H1 (cell line): ENCODE measurements at regions not wholly inside any gene's neighbourhood (a gene's known extent, or its start where the extent isn't known, plus 50 kb on each side); places are given as distances from the start of the nearest gene placed in this dataset.

Source experiments
- CTCF ChIA-PET: fragments of 300-600 bp; sonication (Branson Sonifier 250); formaldehyde crosslinking; loops from one replicate; lab custom pipeline; 2021; ENCODE audit not compliant: partially characterized antibody; lab: Charles Lee
- POLR2A ChIA-PET: fragments of 300-600 bp; sonication (Branson Sonifier 250); formaldehyde crosslinking; loops from one replicate; lab custom pipeline; 2021; ENCODE audit warnings: inconsistent platforms; ENCODE audit not compliant: partially characterized antibody; lab: Charles Lee
- DNase-seq, 2 experiments: peaks; one replicate each; pipeline versions ENCODE4 v3.0.0 to v3.0.0-alpha.2; 2010 to 2022; ENCODE audit warnings: low spot score in 2 of 2, low read depth in 1 of 2, mixed read lengths in 1 of 2
- FAIRE-seq: peaks from 2 replicates; lab custom pipeline; 2011; peaks lifted over from hg19 to GRCh38; lab: Jason Lieb, UNC
- H2AFZ ChIP-seq: 2 replicates; pipeline ENCODE4 v1.8.1; 2012; ENCODE audit warnings: low read length, inconsistent platforms
- H2AK5ac ChIP-seq: 2 replicates; pipeline ENCODE4 v1.6.1; 2013; ENCODE audit warnings: low read depth, low read length
- H2BK120ac ChIP-seq: replicated peaks from 2 replicates; pipeline ENCODE3; 2013; ENCODE audit warnings: low read depth, low read length, inconsistent platforms
- H2BK12ac ChIP-seq: 2 replicates; pipeline ENCODE4 v1.6.1; 2013; ENCODE audit warnings: low read depth, low read length
- H2BK15ac ChIP-seq: 2 replicates; pipeline ENCODE4 v1.6.1; 2013; ENCODE audit warnings: low read length
- H2BK20ac ChIP-seq: 2 replicates; pipeline ENCODE4 v1.6.1; 2013; ENCODE audit warnings: low read length
- H2BK5ac ChIP-seq: 2 replicates; pipeline ENCODE4 v1.6.1; 2013; ENCODE audit warnings: low read depth, low read length
- H3K14ac ChIP-seq: 2 replicates; pipeline ENCODE4 v1.6.1; 2013; ENCODE audit warnings: inconsistent platforms; ENCODE audit not compliant: insufficient read length
- H3K18ac ChIP-seq: 2 replicates; pipeline ENCODE4 v1.6.1; 2013; ENCODE audit warnings: low read length; ENCODE audit errors: extremely low read depth
- H3K23ac ChIP-seq: 2 replicates; pipeline ENCODE4 v1.6.1; 2013; ENCODE audit warnings: inconsistent platforms; ENCODE audit not compliant: insufficient read length
- H3K23me2 ChIP-seq: 2 replicates; pipeline ENCODE4 v1.6.1; 2013; ENCODE audit warnings: low read depth, low read length
- H3K27ac ChIP-seq: 2 replicates; pipeline ENCODE4 v1.6.1; 2011; ENCODE audit warnings: low read depth, low read length, inconsistent platforms
- H3K27me3 ChIP-seq, 4 experiments: replicated peaks in 1 of 4; 1 replicate in 1 of 4; 2 replicates in 3 of 4; pipeline versions ENCODE4 v1.6.1 to v1.8.1; 2011 to 2013; ENCODE audit warnings: low read length in 3 of 4, mild to moderate bottlenecking in 3 of 4, inconsistent platforms in 2 of 4, mixed read lengths in 2 of 4, moderate library complexity in 1 of 4; ENCODE audit not compliant: control insufficient read depth in 3 of 4, insufficient read depth in 3 of 4; ENCODE audit errors: extremely low read depth in 1 of 4
- H3K36me3 ChIP-seq, 4 experiments: 2 replicates each; pipeline versions ENCODE4 v1.6.1 to v1.8.1; 2011 to 2013; ENCODE audit warnings: mild to moderate bottlenecking in 4 of 4, low read length in 3 of 4, moderate library complexity in 2 of 4, control low read depth in 1 of 4, inconsistent platforms in 1 of 4; ENCODE audit not compliant: insufficient read depth in 4 of 4, control insufficient read depth in 2 of 4
- H3K4ac ChIP-seq: replicated peaks from 2 replicates; pipeline ENCODE3; 2013; ENCODE audit warnings: low read length, low read depth, mixed read lengths, inconsistent platforms; ENCODE audit not compliant: insufficient read length
- H3K4me1 ChIP-seq, 4 experiments: replicated peaks in 1 of 4; 1 replicate in 1 of 4; 2 replicates in 3 of 4; pipeline versions ENCODE4 v1.6.1 to v1.8.1; 2011 to 2013; ENCODE audit warnings: low read length in 3 of 4, inconsistent platforms in 2 of 4, mixed read lengths in 1 of 4; ENCODE audit not compliant: insufficient read depth in 4 of 4, control insufficient read depth in 3 of 4
- H3K4me2 ChIP-seq, 2 experiments: 2 replicates each; pipeline versions ENCODE4 v1.6.1 to v1.8.1; 2011 to 2013; ENCODE audit warnings: low read depth in 2 of 2, low read length in 2 of 2, control low read depth in 1 of 2, inconsistent platforms in 1 of 2, mild to moderate bottlenecking in 1 of 2; ENCODE audit not compliant: insufficient read depth in 1 of 2
- H3K4me3 ChIP-seq, 4 experiments: fragments of 200-600, 300-600 bp in 1 of 4; sonication (generic), shearing (Covaris generic), sonication (Bioruptor Twin) in 1 of 4; 2 replicates each; pipeline versions ENCODE4 v1.5.1 to v1.8.1; 2011 to 2016; ENCODE audit warnings: low read length in 4 of 4, low read depth in 3 of 4, control low read depth in 2 of 4, inconsistent platforms in 2 of 4, mild to moderate bottlenecking in 2 of 4, mixed read lengths in 1 of 4, moderate library complexity in 1 of 4; ENCODE audit not compliant: insufficient read depth in 2 of 4; ENCODE audit errors: extremely low read depth in 1 of 4
- H3K56ac ChIP-seq: replicated peaks from 2 replicates; pipeline ENCODE3; 2013; ENCODE audit warnings: low read depth, mild to moderate bottlenecking, mixed read lengths, low read length, inconsistent platforms; ENCODE audit not compliant: insufficient read length
- H3K79me1 ChIP-seq: 2 replicates; pipeline ENCODE4 v1.6.1; 2013; ENCODE audit warnings: low read depth, low read length, control low read depth
- H3K79me2 ChIP-seq, 2 experiments: 2 replicates each; pipeline versions ENCODE4 v1.6.1 to v1.8.1; 2012 to 2013; ENCODE audit warnings: low read length in 2 of 2, mild to moderate bottlenecking in 2 of 2, inconsistent platforms in 1 of 2; ENCODE audit not compliant: insufficient read depth in 2 of 2, control insufficient read depth in 1 of 2
- H3K9ac ChIP-seq, 4 experiments: replicated peaks in 1 of 4; 1 replicate in 1 of 4; 2 replicates in 3 of 4; pipeline versions ENCODE4 v1.6.1 to v1.8.1; 2011 to 2013; ENCODE audit warnings: low read depth in 3 of 4, low read length in 3 of 4, control low read depth in 2 of 4, mild to moderate bottlenecking in 2 of 4, moderate library complexity in 2 of 4, inconsistent platforms in 1 of 4; ENCODE audit errors: extremely low read depth in 1 of 4
- H3K9me3 ChIP-seq, 2 experiments: 2 replicates each; pipeline versions ENCODE4 v1.6.1 to v1.8.1; 2012 to 2013; ENCODE audit warnings: mild to moderate bottlenecking in 2 of 2, moderate library complexity in 2 of 2, control low read depth in 1 of 2, inconsistent platforms in 1 of 2, low read depth in 1 of 2, low read length in 1 of 2, mixed read lengths in 1 of 2; ENCODE audit not compliant: insufficient read depth in 2 of 2
- H4K20me1 ChIP-seq, 2 experiments: replicated peaks in 1 of 2; 2 replicates each; pipeline versions ENCODE3 to v1.8.1; 2011 to 2013; ENCODE audit warnings: inconsistent platforms in 2 of 2, low read length in 2 of 2, mild to moderate bottlenecking in 1 of 2; ENCODE audit not compliant: insufficient read depth in 2 of 2, control insufficient read depth in 1 of 2
- H4K5ac ChIP-seq: 2 replicates; pipeline ENCODE4 v1.6.1; 2013; ENCODE audit warnings: low read length, low read depth, mixed read lengths, inconsistent platforms; ENCODE audit not compliant: insufficient read length
- H4K8ac ChIP-seq: 2 replicates; pipeline ENCODE4 v1.8.0; 2013; ENCODE audit warnings: mild to moderate bottlenecking, moderate library complexity, low read length, inconsistent platforms; ENCODE audit not compliant: insufficient read depth; ENCODE audit errors: extremely low read depth
- H4K91ac ChIP-seq: replicated peaks from 2 replicates; pipeline ENCODE3; 2013; ENCODE audit warnings: low read length, mixed read lengths, inconsistent platforms; ENCODE audit not compliant: insufficient read length
- ASH2L ChIP-seq: fragments of 200-600, 300-600 bp; sonication (generic); IDR thresholded peaks from one replicate; pipeline ENCODE4 v1.7.1; 2017; ENCODE audit warnings: low read length
- BCL11A ChIP-seq, 2 experiments: IDR thresholded peaks; one replicate each; pipeline ENCODE4 v1.6.1; 2011; ENCODE audit warnings: low read depth in 2 of 2, low read length in 2 of 2, mild to moderate bottlenecking in 2 of 2
- CHD1 ChIP-seq: IDR thresholded peaks from 2 replicates; pipeline ENCODE4 v1.6.1; 2012; ENCODE audit warnings: low read depth, low read length, improper control_type of control experiment
- HDAC2 ChIP-seq, 2 experiments: fragments of 300-600 bp in 1 of 2; sonication (generic) in 1 of 2; IDR thresholded peaks; 2 replicates each; pipeline ENCODE4 v1.6.1; 2011 to 2012; ENCODE audit warnings: low read depth in 2 of 2, low read length in 2 of 2, mild to moderate bottlenecking in 2 of 2, moderate library complexity in 2 of 2, borderline replicate concordance in 1 of 2, inconsistent platforms in 1 of 2
- JUND ChIP-seq: IDR thresholded peaks from 2 replicates; pipeline ENCODE4 v1.6.1; 2011; ENCODE audit warnings: mild to moderate bottlenecking, improper control_type of control experiment, low read length
- MAFK ChIP-seq: IDR thresholded peaks from 2 replicates; pipeline ENCODE4 v1.6.1; 2012; ENCODE audit warnings: low read depth, mild to moderate bottlenecking, improper control_type of control experiment, low read length
- POLR2AphosphoS5 ChIP-seq: IDR thresholded peaks from 2 replicates; pipeline ENCODE4 v1.6.1; 2011; ENCODE audit warnings: low read depth, low read length
- RBBP5 ChIP-seq: IDR thresholded peaks from 2 replicates; pipeline ENCODE4 v1.7.1; 2012; ENCODE audit warnings: low read depth, mild to moderate bottlenecking, inconsistent platforms, low read length, moderate library complexity, borderline replicate concordance
- RXRA ChIP-seq: IDR thresholded peaks from 2 replicates; pipeline ENCODE4 v1.6.1; 2011; ENCODE audit warnings: low read depth, mild to moderate bottlenecking, low read length, moderate library complexity; ENCODE audit not compliant: insufficient read depth
- SIRT6 ChIP-seq: IDR thresholded peaks from one replicate; pipeline ENCODE4 v1.7.1; 2012; ENCODE audit warnings: low read length, inconsistent platforms
- SP1 ChIP-seq: IDR thresholded peaks from 2 replicates; pipeline ENCODE4 v1.6.1; 2011; ENCODE audit warnings: low read depth, low read length
- SP4 ChIP-seq: IDR thresholded peaks from 2 replicates; pipeline ENCODE4 v1.6.1; 2012; ENCODE audit warnings: low read length, inconsistent platforms
- TAF7 ChIP-seq: optimal IDR thresholded peaks from 2 replicates; pipeline ENCODE3; 2011; ENCODE audit warnings: low read depth, mild to moderate bottlenecking, inconsistent platforms, low read length, moderate library complexity, borderline replicate concordance
- TBP ChIP-seq: IDR thresholded peaks from 2 replicates; pipeline ENCODE4 v1.6.1; 2011; ENCODE audit warnings: low read depth, low read length, improper control_type of control experiment
- WGBS, 2 experiments: shearing (Covaris generic) in 1 of 2; methylation state at CpG; one replicate each; pipeline versions ENCODE4 v1.1.6 to v1.1.7; 2013 to 2015; ENCODE audit warnings: low lambda C conversion rate in 2 of 2, mixed read lengths in 2 of 2, inconsistent platforms in 1 of 2, low coverage in 1 of 2, missing lambda C conversion rate in 1 of 2; ENCODE audit not compliant: insufficient replicate concordance in 2 of 2, insufficient coverage in 1 of 2, insufficient read length in 1 of 2; ENCODE audit errors: extremely low coverage in 1 of 2, missing lambda C conversion rate in 1 of 2; 5-methylcytosine and 5-hydroxymethylcytosine counted together

DNA sequence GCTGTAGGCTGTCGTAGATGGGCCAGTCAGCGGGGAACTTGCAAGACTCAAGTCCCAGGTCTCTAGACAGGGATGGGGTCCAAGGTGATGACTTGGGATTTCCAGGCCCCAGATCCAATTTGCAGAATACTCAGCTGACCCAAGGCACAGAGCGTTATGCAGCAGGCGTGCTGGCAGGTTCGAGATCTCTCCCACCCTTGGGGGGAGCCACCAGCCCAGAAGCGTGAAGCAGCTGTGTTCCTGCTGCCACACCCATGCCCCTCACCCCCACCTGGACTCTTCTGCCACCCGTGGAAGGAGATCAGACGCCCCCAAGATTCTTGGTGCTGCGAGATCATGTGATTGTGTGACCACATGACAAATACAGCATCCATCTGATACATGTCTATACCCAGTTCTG, 142.6 kb downstream of the BRD1 start:
- TF ChIP-seq ASH2L: no peak
- no peak for TF ChIP-seq RBBP5
- no peak for TF ChIP-seq TBP
- no peak for TF ChIP-seq JUND
- TF ChIP-seq POLR2AphosphoS5: no peak
- no peak for TF ChIP-seq CHD1
- TF ChIP-seq TAF7: no peak
- TF ChIP-seq SP1: no peak
- TF ChIP-seq MAFK: no peak
- no peak for TF ChIP-seq HDAC2 (IDR thresholded peaks at IDR 0.05; ENCODE audit: borderline replicate concordance in 1 of 2, low read depth in 2 of 2, low read length in 2 of 2)
- TF ChIP-seq BCL11A (IDR thresholded peaks at IDR 0.05; ENCODE audit: low read depth in 2 of 2, low read length in 2 of 2): no peak
- TF ChIP-seq RXRA: no peak
- TF ChIP-seq SP4: no peak
- TF ChIP-seq SIRT6: no peak
- POLR2A ChIA-PET: no interaction called here
- Histone ChIP-seq H4K91ac (no peak overlapping the region), H3K27ac (no peak overlapping the region), H3K9ac (no peak overlapping the region), H3K79me1 (no peaks in the 10 kb centered on the region), H4K8ac (no peak overlapping the region; the same call in 1 of the 2 replicates), H3K27me3 (no peaks in the 10 kb centered on the region), H3K56ac (no peak overlapping the region), H2BK20ac (no peak overlapping the region), H2AK5ac (no peak overlapping the region), H2BK15ac (no peak overlapping the region), H3K4ac (no peak overlapping the region), H3K9me3 (no peaks in the 10 kb centered on the region; a peak in 1 of 4 replicates), H3K18ac (no peak overlapping the region), H3K4me3 (no peak overlapping the region), H3K4me2 (no peak overlapping the region), H3K4me1 (no peaks in the 10 kb centered on the region; a peak in 1 of 7 replicates), H4K20me1 (no peaks in the 10 kb centered on the region), H2AFZ (no peak overlapping the region), H3K79me2 (no peaks in the 10 kb centered on the region), H2BK12ac (no peak overlapping the region), H2BK120ac (no peak overlapping the region), H3K14ac (no peak overlapping the region), H2BK5ac (no peak overlapping the region), H4K5ac (no peak overlapping the region), H3K23ac (no peak overlapping the region), H3K36me3 (no peaks in the 10 kb centered on the region), H3K23me2 (no peaks in the 10 kb centered on the region)
- CTCF ChIA-PET: interaction anchor here (0.7 kb wide), 1 partner anchor 10 kb away, joined by 3 read pairs; no protein-coding TSS in a partner anchor
- FAIRE-seq (no peak), DNase-seq (no peak)
- 94% methylated on average over 9 of the region's 9 CpGs; no CpG with 5 or more reads in 1 of the 2 experiments for WGBS, 2 experiments
